NCI-H446 (cell line): ENCODE measurements at regions not wholly inside any gene's neighbourhood (a gene's known extent, or its start where the extent isn't known, plus 50 kb on each side); places are given as distances from the start of the nearest gene placed in this dataset.
A peak's percentile ranks its signal among the peaks of the same experiment; 100 is the strongest.

Experiments used
- DNase-seq, 2 experiments: peaks; one replicate each; lab custom pipeline; 2025; lab: John Stamatoyannopoulos, UW

DNA sequence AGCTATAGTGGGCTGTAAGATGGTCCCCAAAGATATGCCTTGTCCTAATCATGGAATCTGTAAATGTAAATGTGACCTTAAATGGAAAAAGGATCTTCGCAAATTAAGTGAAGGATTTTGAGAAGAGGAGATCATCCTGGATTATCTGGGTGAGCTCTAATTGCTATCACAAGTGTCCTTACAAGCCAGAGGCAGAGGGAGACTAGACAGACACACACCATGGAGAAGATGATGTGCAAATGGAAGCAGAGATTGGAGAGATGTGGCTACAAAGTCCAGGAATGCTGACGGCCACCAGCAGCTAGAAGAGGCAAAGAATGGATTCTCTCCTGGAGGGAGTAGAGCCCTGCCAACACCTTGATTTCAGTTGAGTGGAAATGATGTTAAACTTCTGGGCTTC, 102.3 kb upstream of the PROK2 start:
- DNase-seq = no peak

DNA sequence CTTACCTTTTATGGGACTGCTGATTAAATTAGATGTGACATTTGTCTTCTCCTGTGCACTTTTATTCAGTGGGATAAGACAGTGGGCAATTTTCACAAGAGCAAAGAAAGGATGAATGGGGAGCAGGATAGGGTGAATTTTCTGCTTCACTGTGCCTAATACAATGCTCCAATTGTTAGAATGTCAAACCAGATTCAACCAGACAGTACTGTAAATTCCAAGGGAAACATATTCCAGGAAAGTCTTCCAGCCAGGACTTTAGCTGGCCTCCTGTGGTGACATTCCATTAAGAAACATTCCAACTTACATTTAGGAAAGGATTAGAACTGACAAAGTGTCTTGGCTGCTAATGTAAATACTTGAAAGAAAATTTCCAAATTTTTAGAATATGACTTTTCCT, 100.1 kb upstream of the PROK2 start:
- no peak for DNase-seq

DNA sequence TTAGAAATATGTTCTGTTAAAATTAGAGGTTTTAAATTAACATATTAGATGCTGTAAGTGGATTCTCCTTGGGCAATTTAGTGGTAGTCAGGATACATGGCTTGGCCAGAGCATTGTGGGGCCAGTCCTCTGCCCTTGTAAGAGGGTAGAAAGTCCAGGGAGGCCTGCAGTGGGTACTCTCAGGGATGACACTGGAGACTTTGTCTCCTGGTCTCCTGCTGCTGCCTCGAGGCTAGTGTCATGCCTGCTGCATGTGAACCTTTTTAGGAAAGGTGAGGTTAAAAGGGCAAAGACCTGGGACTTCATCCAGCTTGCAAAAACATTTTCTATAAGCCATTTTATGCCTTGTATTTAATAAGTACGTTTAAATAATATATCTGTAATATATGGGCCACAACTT, 96.8 kb upstream of the PROK2 start:
- no peak for DNase-seq

DNA sequence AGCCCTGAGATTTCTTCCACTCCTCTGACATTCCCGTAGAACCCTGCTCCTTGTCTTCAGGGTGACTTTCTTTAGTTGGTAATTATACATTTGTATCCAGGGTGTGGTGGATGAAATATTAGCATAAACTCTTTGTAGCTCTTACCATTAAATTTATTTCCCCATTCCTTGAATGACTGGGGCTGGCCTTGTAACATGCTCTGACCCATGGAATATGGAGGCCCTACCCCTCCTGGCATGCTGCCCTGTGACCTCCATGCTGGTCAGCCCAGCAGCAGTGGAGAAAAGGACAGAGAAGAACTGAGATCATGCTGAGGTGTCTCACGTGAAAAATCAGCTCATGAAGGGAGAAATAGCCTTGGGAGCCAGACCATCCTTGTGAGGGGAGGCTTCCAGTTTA, 96.1 kb upstream of the PROK2 start:
- DNase-seq = no peak

DNA sequence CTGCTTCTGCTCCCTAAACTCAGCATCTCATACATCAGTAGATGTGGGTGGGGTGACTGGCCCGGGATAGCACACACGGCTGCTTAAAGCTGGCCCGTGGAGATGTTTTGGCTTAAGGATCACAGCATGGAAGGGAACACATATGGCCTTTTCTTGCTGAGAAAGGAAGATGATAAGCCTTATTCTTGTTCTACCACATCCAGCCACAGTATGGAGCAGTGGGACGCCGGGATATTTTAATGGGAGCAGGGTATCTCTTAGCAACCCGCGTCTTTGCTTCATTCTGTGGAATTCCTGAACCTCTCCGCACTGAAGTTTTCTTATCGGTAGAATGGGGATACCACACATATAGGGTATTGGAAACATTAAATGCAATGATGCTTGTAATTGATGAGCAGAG, 94.1 kb upstream of the PROK2 start:
- no peak for DNase-seq

DNA sequence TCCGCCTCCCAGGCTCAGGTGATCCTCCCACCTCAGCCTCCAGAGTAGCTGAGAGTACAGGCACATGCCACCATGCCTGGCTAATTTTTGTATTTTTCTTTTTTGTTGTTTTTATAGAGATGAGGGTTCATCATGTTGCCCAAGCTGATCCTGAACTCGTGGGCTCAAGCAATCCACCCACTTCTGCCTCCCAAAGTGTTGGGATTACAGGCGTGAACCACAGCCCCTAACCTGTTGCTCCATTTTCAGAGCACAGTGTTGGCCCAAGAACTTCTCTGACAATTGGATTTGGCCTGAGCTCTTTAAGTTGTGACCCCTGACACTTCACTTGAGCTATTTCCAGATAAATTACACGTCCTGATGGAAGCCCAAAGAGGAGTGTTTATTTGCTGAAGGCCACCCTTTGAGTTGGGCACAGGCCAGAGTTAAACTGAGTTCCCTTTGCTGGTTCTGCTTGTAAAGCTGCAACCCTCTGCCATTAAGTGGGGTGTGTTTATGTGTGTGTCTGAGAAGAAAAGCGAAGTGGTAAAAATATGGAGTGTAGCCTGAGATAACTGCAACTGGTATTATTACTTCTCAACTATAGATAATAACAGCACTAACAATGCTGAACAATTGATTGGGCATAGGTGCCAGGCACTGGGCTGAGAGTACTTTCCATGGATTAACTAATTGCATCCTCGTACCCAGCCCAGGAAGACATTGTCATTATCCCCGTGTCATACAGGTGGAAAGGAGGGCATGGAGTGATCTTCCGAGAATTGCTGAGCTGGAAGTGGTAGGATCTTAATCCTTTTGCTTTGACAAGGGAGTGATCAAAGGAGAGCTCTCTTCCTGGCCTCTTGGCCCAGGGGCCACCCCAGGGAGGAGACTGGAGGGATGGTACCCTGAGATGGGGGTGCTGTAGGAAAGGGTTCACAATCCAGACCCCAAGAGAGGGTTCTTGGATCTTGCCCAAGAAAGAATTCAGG, 91.5 kb upstream of the PROK2 start:
- no peak for DNase-seq

DNA sequence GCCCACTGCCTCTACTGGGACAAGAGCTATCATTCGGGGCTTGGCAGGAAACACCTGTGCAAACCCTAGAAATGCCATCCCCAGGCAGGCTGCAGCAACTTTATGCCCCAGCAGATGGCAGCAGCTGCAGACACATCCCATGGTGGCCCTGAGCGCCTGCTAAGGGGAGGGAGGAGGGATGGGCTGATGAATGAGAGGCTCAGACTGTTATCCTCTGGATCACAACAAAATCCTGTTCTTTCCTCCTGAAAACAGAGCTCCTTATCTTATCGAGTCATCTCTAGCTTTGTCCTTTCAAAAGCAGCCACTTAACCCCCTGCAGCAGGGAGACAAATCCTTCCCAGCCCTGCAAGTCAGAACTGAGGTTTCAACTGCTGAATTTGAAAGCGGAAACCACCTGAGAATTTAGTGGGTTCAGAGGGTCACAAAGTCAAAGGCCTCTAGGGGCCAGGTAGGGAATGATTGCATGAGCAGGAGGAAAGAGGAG, 90.6 kb upstream of the PROK2 start:
- DNase-seq = peak; percentile 11 to 49

DNA sequence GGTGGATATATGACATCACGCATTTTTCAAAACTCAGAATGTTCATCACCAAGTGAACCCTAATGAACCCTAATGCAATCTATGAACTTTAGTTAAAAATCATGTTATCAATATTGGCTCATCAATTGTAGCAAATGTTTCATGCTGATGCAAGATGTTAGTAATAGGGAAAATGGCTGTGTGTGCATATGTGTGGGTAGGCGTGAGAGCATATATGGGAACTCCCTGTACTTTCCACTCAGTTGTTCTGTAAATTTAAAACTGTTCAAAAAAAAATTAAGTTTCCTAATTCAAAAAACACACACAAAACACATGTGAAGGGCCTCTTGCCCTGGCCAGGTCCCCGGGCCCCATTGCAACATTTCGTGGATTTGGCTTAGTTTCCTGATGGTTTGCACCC, 89.7 kb upstream of the PROK2 start:
- DNase-seq = no peak

DNA sequence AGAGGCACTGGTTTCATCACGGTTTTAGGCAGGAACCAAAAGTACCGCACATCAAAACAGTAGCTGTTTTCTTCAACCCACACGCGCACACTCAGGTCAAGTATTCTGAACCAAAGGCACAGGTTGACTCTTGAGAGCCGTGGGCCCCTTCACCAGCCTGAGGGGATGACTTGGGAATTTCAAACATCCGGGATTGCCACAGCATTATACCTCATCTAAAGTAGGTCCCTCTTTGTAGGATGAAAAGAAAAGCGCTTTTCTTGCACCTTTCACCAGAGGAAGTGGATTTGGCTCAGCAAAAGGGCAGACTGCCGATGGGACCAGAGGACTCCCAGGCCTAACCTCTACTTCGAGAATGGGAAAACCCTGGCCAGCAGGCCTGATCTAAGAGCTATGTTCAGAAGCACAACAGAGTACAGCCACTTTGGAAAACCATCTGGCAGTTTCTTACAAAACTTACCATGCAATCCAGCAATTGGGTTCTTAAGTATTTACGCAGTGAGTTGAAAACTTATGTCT, 88.2 kb upstream of the PROK2 start:
- no peak for DNase-seq

DNA sequence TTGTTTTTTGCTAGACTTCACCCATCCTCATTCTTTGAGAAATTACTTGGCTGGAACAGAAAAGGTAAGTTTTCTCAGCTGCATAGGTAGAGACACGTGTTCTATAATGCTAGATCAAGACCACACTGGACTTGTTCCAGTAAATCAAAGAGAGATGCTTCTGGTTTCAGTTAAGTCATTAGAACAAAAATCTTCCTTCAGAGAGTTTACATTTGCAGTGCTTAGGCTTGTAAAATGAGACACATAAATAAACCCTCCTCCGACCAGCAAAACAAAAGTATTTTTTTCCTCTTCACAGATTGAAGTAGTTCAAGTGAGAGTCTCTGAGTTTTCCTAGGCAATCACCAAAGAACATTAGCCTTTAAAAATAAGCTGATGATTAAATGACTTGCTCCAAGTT, 87.3 kb upstream of the PROK2 start:
- DNase-seq = no peak

DNA sequence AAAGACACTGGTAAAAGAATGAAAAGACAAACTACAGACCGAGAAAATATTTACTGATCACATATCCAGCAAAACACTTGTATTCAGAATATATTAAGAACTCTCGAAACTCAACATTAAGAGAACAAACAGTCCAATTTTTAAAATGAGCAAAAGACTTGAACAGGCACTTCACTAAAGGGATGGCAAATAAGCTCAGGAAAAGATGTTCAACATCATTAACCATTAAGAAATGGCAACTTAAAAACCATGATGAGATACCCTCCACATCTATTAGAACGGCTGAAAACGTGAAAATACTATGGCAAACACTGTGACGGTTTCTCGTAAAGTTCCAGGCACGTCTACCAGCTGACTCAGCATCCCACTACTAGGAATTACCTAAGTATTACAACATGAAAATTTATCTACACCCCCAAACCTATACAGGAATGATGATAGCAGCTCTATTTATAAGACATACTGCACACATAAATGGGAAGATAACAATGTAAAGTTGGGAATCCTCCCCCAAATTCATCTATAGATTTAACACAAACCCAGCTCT, 86.1 kb upstream of the PROK2 start:
- DNase-seq = no peak

DNA sequence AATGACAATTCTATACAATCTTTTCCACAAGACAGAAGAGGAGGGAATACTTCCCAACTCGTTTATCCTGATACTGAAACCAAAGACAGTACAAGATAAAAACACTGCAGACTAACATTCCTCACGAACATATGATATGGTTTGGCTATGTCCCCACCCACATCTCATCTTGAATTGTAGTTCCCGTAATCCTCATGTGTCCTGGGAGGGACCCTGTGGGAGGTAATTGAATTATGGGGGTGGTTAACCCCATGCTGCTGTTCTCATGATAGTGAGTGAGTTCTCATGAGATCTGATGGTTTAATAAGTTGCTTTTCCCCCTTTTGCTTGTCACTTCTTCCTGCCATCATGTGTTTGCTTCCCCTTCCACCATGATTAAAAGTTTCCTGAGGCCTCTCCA, 83.9 kb upstream of the PROK2 start:
- DNase-seq = no peak

DNA sequence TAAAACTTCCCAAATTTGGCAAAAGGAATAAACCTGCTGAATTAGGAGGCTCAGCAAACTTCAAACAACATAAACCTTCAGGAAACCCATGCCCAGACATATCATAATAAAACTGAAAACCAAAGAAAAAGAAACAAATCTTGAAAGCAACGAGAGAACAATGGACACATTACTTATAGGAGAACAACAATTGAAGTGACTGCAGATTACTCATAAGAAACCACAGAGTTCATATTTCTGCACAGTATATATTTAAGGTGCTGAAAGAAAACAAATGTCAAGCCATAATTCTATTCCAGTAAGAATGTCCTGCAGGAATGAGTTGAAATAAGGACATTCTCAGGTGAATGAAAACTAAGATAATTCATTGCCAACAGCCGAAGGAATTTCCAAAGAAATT, 80.8 kb upstream of the PROK2 start:
- DNase-seq = no peak

DNA sequence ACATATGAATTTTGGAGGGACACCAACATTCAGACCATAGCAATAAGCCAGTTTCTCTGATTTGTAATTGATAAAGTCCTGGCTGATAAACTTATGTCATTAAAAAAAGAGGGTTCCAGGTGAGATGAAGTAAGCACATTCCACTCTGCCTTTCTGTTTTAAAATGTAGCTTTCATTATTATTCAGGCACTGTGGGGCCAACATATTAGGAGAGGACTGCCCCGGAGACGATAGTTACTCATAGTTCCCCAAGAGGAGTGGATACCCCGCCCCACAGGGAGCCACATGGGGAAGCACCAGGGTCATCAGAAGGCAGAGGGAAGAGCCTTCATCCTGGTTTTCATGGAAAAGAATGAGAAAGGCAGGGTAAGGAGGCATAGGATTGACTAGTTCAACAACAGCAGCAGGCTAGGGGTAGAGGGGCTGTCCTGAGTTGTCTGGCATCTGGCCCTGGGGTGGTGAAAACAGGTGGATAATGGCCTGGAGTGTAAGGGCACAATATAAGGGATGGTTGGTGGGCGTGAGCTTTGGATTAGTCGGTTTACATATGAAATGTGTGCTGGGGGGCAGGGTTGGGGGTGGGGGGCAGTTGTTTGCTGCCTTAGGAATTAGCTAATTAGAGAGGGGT, 78.7 kb upstream of the PROK2 start:
- no peak for DNase-seq

DNA sequence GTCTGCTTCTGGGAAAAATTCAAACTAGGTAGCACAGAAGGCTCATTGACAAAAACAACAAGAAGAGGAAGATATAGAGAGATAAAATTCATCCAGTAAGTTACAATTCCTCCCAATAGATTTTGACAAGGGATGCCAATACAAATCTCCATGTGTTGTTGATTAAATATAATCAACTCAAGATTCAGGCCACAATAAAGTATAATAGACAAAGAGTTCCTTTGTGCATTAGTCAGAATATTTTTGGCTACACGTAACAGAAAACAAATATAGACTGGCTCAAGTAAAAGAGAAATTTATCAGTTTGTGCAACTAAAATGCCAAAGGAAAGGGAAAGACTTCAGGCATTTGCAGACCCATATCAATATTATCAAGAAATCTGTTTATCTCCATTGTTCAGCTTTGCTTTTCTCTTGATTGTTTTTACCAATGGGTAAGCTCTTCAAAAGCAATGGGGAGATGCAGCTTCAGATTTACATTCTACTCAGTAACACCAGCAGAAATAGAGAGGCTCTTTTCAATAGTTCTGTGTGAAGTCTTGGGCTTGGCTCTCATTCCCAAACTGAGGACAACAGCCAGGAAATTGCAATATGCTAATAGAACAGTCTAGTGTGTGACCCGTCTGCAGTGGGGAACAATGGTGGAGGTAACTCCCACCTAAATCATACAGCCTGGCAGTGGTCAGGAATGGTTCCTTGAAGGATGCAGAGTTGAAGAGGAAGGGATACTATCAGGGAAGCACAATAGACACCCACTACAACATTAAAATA, 77.6 kb upstream of the PROK2 start:
- no peak for DNase-seq

DNA sequence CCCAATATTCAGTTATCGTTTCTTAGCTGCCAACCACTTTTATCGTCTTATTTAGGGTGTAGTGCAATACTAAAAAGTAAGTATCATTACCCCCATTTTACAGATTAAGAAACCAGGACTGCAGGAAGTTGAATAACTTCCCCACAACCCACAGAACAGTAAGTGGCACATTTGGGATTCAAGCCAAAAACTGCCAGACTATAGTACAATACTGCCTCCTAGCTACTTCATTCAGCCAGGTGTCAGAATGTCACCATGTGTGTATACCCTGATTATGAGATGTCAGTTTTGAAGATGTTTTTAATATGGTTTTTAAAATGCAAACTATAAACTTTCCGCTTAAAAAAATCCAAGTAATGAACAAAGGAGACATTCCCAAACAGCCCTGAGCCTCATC, 74.2 kb upstream of the PROK2 start:
- DNase-seq = peak; percentile 0 to 2

DNA sequence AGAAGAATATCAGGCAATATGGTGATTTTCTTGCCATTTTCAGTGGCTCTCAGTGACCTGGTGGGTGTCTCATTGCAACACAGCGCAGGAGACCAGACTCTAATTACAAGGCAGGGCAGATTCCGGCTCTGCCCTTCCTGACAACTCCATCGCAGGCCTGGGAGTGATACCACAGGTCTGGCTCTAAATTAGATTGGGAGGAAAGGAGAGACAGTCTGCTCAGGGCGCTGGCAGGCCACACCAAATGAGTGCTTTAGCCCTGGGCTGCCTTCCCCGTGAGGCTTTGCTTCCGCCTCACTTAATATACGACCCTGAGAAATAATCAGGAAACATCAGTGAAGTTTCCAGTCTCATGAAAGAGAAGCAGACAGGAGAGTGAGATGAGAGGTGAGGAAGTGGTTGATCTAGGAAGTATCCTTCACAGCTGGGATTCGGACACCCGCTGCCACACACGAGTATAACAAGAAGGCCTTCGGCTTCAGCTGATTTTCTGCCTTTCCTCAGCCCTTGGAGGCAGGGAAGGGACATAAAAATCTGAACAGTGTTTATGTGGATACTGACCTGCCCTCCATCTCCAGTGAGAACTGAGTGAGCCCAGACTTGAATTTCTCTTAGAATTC, 73.7 kb upstream of the PROK2 start:
- DNase-seq = no peak

DNA sequence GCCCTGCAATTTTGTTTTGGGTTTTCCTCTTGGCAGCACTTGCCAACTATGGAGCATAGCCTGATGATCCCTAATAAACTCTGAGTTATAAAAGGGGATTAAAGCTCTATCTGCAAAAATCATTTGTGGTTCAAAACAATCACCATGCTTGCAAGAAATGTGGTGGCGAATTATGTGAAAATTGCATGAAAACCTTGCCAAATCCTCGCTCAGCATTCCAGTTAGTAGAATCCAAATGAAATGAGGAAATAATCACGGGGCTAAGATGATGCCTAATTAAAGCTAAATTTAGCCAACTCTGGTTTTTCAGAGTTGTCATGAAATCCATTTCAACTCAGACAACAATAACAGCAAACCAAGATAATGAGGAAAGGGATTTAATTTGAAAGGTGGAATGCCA, 73.0 kb upstream of the PROK2 start:
- DNase-seq = no peak

DNA sequence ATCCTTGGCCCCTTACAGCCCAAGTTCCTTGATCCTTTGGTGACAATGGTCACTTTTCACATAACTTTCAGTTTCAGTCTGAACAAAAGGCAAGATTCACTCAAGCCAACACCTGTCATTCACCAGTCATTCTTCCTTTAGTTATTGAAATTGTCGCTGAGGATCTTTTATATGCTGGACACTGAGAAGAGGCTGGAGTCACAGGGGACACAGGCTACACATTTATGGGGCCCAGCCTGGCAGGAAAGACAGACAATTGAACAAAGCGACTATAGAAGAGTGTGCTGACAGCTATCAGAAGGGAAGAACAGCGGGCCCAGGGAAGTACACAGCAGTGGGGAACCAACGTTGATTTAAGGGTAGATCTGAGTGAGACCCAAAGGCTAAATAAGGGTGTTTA, 69.8 kb upstream of the PROK2 start:
- DNase-seq = no peak

DNA sequence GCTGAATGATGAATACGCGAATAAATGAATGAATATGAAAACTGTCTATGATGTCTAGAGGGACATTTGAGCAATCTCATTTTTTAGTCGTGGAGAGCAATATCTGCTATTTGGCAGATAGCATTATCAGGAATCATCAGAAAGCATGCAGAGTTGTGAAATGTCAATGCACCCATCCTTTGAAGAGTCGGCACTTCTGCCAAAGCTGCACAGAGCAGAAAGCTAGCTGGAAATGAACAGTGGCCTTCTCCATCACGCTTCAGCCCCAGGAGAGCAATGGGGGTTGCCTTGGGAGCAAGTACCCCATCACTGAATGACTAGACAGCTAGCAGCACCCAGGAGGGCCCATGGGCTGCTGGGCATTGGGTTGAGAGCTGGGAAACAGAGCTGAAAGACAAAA, 69.1 kb upstream of the PROK2 start:
- DNase-seq = no peak

DNA sequence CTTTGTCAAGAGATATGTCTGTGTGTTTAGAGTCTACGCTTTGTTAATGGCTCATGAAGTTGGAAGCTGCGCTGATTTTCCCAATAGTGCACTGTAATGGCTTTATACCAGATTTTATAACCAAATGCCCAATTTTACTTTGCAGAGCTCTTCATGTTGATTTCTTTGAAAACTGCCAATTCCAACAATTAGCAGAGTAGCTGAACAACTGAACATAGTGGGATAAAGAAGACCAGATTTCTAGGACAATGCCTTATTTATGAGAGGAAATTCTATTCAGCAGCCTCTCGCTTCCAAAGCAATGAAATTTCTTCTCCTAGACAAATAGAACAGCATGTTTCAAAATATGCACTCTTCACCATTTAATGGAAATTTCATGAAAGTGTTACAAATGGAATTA, 66.9 kb upstream of the PROK2 start:
- DNase-seq = no peak

DNA sequence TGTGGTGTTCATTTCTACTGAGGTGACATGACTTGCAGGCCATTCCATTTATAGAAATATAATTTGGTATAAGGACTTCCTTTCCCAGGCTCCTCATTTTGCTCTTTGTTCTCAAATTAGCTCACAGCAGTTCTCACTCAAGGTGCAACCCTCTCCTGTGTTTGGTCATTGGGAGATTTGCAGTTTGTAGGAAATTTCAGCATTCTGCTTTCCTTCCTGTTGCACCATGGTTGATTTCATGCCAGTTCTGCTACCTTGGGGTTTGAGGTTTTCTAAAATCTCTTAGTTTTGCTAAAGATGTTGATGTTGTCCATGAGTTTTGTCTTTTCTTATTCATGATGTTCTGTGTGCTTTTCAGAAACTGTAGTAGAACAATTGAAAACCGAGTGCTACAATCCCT, 65.7 kb upstream of the PROK2 start:
- DNase-seq = no peak
